KOPT-K1 (cell line): ENCODE measurements at regions not wholly inside any gene's neighbourhood (a gene's known extent, or its start where the extent isn't known, plus 50 kb on each side); places are given as distances from the start of the nearest gene placed in this dataset.

Experiments
- H3K27ac ChIP-seq: fragments of 200-600 bp; sonication (generic); 2 replicates; pipeline ENCODE4 v1.5.1; 2016; ENCODE audit warnings: antibody characterized with exemption, mild to moderate bottlenecking, low read depth, low read length; ENCODE audit not compliant: poor library complexity, severe bottlenecking
- H3K36me3 ChIP-seq: fragments of 200-600 bp; sonication (generic); 2 replicates; pipeline ENCODE4 v1.5.1; 2017; ENCODE audit warnings: antibody characterized with exemption, mild to moderate bottlenecking, low read length, moderate library complexity; ENCODE audit not compliant: insufficient read depth
- H3K9me3 ChIP-seq: fragments of 200-600 bp; sonication (generic); 2 replicates; pipeline ENCODE4 v1.5.1; 2017; ENCODE audit warnings: antibody characterized with exemption, low read length, mild to moderate bottlenecking; ENCODE audit not compliant: insufficient read depth, poor library complexity, severe bottlenecking

DNA sequence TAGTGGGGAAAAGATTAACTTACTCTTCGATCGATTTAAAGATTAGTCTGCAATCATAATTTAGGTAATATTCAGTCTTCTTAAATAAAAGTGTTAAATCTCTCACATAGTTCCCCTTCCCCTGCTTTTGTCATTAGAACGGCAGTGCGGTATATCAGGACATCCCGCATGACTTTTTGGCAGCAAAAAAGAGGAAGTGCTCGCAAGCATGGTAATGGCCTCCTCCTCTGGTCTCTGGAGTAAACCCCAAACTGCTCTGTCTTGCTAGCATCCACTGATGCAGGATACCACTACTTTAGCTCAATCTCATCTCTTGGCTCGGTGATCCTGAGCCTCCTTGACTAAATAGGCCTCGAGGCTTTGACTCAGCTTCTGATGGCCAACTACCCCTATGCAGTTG, 78.7 kb upstream of the VAV3 start:
- Histone ChIP-seq H3K27ac (peak overlapping the region; percentile 50), H3K36me3 (no peaks in the 10 kb centered on the region), H3K9me3 (peaks cover 4% of the 10 kb centered on the region)

DNA sequence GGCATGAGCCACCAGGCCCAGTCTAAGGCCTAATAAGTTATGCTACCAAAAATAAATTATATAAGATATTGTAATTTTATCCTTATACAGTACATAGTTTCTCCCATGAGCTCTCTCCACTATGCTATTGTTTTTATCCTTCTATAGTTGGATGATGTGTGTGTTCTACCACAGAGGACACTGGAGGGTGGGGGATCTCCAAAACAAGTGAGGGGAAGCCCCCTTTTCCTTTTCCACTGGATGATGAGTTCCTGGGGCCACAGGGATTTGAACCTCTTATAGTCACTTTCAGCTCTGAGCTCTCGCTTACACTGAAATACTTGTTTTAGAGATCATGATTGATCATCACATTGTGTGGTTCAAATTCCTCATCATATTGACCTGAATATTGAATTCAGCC, 77.6 kb upstream of the VAV3 start:
- H3K9me3 ChIP-seq = no peaks in the 10 kb centered on the region
- no peaks in the 10 kb centered on the region for H3K36me3 ChIP-seq
- H3K27ac ChIP-seq = no peak overlapping the region

DNA sequence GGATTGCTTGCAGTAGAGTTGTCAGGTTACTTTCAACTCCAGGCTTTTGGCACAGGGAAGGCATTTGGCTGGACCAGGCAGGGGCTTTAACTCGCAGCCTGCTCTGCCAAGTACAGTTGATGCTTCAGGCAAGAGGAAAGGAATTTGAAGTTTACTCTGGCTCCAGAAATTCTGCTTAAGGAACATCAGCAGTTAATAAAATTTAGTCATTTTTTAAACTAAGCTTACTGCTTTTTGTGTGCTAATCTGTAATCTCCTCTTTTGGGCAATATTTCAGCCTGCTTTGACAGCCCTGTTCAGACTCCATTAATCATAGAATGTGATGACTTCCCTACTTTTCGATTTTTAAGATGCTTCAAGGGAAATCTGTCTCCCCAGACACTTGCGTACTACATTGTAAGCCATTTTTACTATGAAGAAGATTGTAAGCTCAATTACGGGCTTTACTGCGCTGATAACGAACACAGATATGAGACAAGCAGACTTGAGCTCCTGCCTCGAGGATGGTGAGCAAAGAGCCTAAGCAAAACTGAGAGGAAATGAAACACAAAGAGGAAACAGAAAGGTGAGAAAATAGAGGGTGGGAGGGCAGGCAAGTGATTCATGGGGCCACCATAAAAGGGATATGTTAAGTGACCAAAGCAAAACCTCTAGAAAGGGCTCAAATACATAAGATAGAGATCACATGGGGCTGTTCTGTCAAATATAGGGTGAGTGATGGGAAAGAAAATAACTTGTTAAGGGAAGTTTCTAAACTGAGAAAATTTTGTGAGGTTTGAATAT, 76.6 kb upstream of the VAV3 start:
- no peak overlapping the region for H3K27ac ChIP-seq
- no peaks in the 10 kb centered on the region for H3K9me3 ChIP-seq
- H3K36me3 ChIP-seq = no peaks in the 10 kb centered on the region

DNA sequence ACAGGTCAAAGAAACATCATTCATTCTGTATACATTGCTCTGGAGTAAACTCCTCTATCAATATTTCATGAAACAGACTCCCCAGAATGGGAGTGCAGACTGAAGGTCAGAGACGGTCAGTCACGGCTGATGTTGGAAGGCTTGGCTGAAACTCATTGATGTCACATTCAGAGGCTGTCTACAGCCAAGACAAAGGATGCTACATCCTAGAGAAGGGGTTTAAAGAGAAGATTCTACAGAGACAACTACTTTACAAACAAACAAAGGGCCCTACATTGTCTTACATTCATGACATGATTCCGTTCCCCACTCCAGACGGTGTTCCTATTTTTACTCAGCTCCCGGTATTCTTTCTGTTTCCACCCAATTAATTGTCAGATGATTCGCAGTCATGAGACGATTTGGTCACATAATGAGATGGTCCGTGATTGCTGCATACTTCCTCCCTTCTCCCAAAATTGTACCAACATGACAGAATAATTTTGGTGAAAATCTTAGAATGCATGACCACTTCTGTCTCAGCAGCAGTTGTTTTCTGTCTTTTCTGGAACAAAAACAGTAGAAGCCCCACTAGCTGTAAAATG, 73.8 kb upstream of the VAV3 start:
- H3K27ac ChIP-seq = no peak overlapping the region
- no peaks in the 10 kb centered on the region for H3K36me3 ChIP-seq
- H3K9me3 ChIP-seq = no peaks in the 10 kb centered on the region

DNA sequence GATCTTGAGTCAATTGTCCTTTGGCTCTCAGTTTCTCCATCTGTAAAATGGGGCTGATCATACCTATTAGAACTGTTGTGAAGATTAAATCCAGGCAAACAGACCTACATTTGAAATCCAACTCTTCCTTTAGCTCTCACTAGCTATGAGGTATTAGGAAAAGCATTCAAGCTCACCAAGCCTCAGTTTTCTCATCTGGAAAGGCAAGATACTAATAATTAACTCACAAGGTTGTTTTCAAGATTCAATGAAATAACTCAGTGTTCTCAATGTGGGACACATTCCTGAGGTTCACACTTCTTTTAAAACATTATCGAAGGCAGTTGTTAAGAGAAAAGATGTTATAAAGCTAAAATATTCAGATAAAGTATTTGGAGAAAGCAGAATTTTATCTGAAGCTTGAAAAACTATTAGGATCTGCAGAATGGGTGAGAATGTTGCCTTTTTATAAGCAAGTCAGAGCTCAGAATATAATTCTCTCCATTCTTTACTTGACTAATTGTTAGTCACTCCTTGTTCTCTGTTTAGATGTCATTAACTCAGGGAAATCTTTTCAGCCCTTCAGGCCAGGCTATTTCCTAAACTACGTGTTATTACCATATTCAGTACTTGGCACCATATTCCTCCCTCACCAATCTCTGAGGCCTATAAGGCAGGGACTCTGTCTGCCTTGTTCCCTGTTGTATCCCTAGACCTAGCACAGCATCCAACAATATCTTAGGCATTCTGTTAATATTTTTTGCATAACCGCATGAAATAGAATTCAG, 72.0 kb upstream of the VAV3 start:
- Histone ChIP-seq H3K27ac (no peak overlapping the region), H3K36me3 (no peaks in the 10 kb centered on the region), H3K9me3 (no peaks in the 10 kb centered on the region)

DNA sequence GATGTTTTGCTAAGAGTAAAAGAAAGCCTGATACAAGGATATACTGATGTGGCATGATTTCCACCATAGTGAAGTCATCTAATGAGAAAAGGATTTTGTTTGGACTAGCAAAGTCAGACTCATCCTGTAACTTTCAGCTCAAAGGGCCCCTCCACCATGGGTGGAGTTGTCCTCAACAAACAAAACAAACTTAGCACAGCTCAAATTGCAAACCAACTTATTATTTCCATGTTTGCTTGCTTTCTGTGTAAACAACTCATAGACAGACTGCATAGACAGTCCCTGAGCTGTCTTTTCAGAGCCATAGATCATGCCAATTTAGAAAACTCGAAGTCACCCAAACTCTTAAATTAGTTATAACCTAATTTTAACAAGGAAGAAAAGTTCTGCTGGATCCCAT, 69.4 kb upstream of the VAV3 start:
- Histone ChIP-seq H3K27ac (no peak overlapping the region), H3K9me3 (no peaks in the 10 kb centered on the region), H3K36me3 (no peaks in the 10 kb centered on the region)

DNA sequence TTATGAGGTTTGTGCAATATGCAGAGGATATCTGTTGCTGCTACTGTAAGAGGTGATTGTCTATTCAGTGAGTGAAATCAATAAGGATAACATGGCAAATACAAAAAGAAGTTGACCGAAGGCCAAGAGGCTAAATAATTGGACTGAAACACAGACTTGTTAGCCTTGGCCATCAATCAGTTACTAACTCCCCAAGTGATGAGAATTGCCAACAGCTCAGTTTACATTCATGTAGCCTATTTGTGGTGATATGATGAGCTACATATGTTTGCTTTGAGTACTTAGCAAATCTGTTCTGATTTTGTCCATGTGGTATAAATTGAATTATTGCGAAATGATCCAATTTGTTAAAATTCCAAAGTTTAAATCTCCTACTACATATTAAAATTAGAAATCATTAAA, 68.6 kb upstream of the VAV3 start:
- H3K9me3 ChIP-seq = no peaks in the 10 kb centered on the region
- H3K36me3 ChIP-seq = no peaks in the 10 kb centered on the region
- no peak overlapping the region for H3K27ac ChIP-seq

DNA sequence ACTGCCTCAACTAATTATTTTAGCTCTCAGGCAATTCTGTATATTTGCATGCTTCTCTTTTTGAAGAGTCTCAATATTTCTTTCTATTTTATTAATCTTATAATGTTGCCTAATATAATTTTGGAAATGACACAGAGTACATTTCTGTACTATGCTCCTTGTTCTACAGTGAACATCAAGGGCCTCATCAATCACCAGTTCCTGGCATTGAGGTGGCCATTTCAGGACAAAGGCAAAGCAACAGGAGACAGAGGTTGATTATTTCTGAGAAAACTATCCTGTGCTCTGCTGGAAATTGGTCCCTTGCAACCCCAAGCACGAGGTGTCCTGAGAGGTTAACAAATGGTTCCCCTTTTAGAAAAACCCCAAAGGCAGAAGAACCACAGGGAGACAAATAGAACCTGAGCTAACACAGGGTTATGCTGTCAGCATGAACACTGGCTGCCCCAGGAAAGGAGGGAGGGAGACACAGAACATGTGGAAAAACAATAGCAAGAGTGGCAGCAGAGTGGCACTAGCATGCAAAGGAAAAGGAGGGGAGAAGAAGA, 63.9 kb upstream of the VAV3 start:
- Histone ChIP-seq H3K9me3 (peaks cover 8% of the 10 kb centered on the region), H3K27ac (no peak overlapping the region), H3K36me3 (no peaks in the 10 kb centered on the region)

DNA sequence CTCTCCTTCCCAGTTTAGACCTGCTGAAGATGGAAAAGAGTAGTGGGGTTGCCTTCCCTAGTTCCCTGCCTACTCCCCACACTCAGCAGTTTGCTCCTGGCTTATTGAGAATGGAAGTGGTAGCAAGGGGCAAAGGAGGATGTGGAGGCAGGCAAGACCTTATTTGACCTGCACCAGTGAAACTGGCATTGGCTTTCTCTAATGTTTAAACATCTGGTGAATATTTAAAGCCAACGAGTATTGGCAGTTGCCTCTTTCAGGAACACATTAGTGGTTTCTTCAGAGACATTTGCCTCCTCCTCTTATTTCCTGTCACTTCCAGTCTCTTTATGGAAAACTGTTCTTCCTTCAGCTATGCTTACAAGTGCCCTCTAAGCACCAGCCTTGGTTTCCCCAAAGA, 62.4 kb upstream of the VAV3 start:
- H3K27ac ChIP-seq = no peak overlapping the region
- no peaks in the 10 kb centered on the region for H3K36me3 ChIP-seq
- H3K9me3 ChIP-seq = peaks cover 8% of the 10 kb centered on the region

DNA sequence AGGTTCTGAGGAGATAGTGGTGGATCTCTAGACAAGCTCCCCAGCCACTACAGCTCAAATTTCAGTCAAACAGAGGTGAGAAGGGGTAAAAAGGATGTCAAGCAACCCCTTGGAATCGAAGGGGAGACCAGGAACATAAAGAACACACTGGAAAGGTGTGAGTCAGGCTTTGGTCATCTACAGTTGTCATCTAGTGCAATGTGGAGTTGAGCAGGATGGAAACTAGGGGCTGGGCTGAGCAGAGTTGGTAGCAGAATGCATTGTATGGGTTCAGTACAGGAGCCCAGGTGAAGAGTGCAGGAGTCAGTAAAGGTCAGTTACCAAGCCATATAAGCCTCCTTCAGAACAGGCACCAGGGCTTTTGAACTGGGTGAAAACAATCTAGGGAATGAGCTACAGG, 52.7 kb upstream of the VAV3 start:
- Histone ChIP-seq H3K9me3 (no peaks in the 10 kb centered on the region), H3K36me3 (no peaks in the 10 kb centered on the region), H3K27ac (no peak overlapping the region)

DNA sequence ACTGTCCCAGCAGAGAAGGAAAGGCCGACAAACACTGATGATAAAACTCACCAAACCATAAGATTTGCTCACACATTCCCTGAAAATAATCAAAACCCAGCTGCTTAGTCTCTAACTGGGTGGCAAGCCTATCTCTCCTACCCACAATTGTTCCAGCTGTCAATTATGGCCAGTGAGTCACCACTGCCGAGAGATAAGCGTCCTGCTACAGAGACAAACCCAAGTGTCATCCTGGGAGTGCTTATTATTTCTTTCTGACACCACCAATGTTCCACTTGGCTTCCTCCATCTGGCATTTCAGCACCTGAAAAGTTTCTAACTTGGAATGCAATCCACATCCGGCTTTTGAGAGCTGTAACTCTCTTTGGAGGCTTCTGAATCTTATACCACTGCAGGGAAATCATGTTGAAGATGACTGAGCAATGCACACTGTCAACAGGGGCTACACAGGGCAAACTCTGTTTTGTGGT, 51.5 kb upstream of the VAV3 start:
- Histone ChIP-seq H3K36me3 (no peaks in the 10 kb centered on the region), H3K9me3 (no peaks in the 10 kb centered on the region), H3K27ac (no peak overlapping the region)
